ENCODE measurements at regions not wholly inside any gene's neighbourhood (a gene's known extent, or its start where the extent isn't known, plus 50 kb on each side); places are given as distances from the start of the nearest gene placed in this dataset.

GRCh38 chr9:78510035-78510434 lies 213.1 kb downstream of the PSAT1 start:
- no peak for TF ChIP-seq CTCF (IDR thresholded peaks at IDR 0.05)
- no peak for TF ChIP-seq EP300 (IDR thresholded peaks at IDR 0.05)

Data from stomach (tissue), 4 donors.